Retinal pigment epithelial cell (primary cell): ENCODE measurements at regions not wholly inside any gene's neighbourhood (a gene's known extent, or its start where the extent isn't known, plus 50 kb on each side); places are given as distances from the start of the nearest gene placed in this dataset.

Experiments used
- DNase-seq: peaks from one replicate; pipeline ENCODE4 v3.0.0-alpha.2; 2010; ENCODE audit warnings: low read depth
- H3K4me3 ChIP-seq: 2 replicates; pipeline ENCODE4 v1.5.1; 2011; ENCODE audit warnings: mild to moderate bottlenecking, low read length, control low read depth, moderate library complexity
- CTCF ChIP-seq: conservative IDR thresholded peaks from 2 replicates; pipeline ENCODE4 v1.5.1; 2011; ENCODE audit warnings: low read depth, low read length, control low read depth, inconsistent platforms

- no peak for TF ChIP-seq CTCF
- no peak overlapping the region for H3K4me3 ChIP-seq
- no peak for DNase-seq
Measured at GRCh38 chr5:96335873-96336272, 97.2 kb downstream of the PCSK1 start.

GRCh38 chr5:96333391-96333790 lies 99.7 kb downstream of the PCSK1 start:
- no peak for TF ChIP-seq CTCF
- H3K4me3 ChIP-seq = no peak overlapping the region
- DNase-seq = no peak

GRCh38 chr5:96332535-96333366 lies 100.3 kb downstream of the PCSK1 start:
- TF ChIP-seq CTCF = no peak
- DNase-seq = no peak
- no peak overlapping the region for H3K4me3 ChIP-seq

- no peak for DNase-seq
- no peak for TF ChIP-seq CTCF
- no peak overlapping the region for H3K4me3 ChIP-seq
Measured at GRCh38 chr5:96331681-96332361, 101.2 kb downstream of the PCSK1 start.

GRCh38 chr5:96331210-96331609 lies 101.8 kb downstream of the PCSK1 start:
- H3K4me3 ChIP-seq = no peak overlapping the region
- TF ChIP-seq CTCF = no peak
- no peak for DNase-seq

- TF ChIP-seq CTCF = no peak
- DNase-seq = no peak
- H3K4me3 ChIP-seq = no peak overlapping the region
Measured at GRCh38 chr5:96330530-96331140, 102.4 kb downstream of the PCSK1 start.
